ENCODE measurements at regions not wholly inside any gene's neighbourhood (a gene's known extent, or its start where the extent isn't known, plus 50 kb on each side); places are given as distances from the start of the nearest gene placed in this dataset.

DNA sequence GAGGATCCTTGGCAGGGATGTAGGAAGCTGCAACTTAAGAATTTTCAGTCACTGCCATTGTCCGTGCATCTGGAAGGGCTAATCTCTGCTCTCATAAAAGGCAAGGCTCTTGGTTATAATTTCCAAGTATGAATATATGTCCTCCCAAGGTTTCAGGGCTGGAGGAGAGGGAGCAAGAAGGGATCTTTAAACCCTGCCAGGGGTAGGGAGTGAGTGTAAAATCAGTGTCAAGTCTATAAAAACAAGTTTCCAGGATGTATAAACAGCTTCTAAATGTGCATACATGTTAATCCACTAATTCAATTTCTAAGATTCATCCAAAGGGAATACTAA is 110.2 kb upstream of the CYRIA start:
- BruUV-seq (replicated peaks), result no TSS peak
- peaks cover 38% of the 10 kb centered on the region for H3K4me1 ChIP-seq (replicated peaks; ENCODE audit: insufficient read depth)
- no peak overlapping the region for H3K27ac ChIP-seq
- TF ChIP-seq, protein P1, sequence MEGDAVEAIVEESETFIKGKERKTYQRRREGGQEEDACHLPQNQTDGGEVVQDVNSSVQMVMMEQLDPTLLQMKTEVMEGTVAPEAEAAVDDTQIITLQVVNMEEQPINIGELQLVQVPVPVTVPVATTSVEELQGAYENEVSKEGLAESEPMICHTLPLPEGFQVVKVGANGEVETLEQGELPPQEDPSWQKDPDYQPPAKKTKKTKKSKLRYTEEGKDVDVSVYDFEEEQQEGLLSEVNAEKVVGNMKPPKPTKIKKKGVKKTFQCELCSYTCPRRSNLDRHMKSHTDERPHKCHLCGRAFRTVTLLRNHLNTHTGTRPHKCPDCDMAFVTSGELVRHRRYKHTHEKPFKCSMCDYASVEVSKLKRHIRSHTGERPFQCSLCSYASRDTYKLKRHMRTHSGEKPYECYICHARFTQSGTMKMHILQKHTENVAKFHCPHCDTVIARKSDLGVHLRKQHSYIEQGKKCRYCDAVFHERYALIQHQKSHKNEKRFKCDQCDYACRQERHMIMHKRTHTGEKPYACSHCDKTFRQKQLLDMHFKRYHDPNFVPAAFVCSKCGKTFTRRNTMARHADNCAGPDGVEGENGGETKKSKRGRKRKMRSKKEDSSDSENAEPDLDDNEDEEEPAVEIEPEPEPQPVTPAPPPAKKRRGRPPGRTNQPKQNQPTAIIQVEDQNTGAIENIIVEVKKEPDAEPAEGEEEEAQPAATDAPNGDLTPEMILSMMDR (conservative IDR thresholded peaks at IDR 0.05), result no peak
- no peak for TF ChIP-seq EZH2 (IDR thresholded peaks at IDR 0.05; ENCODE audit: low read depth)
- no peaks in the 10 kb centered on the region for H3K79me2 ChIP-seq (ENCODE audit: low read depth)
- H3F3A ChIP-seq (ENCODE audit: insufficient read depth, low read depth), result no peaks in the 10 kb centered on the region; the same call in 1 of the 2 replicates
- no peak overlapping the region for H3K4me3 ChIP-seq
- H4K20me1 ChIP-seq (ENCODE audit: insufficient read depth), result no peaks in the 10 kb centered on the region
- intact Hi-C loops (cut with micrococcal nuclease; ENCODE audit: unreplicated experiment), result loop anchor here (10.0 kb wide), 2 partner anchors 209 to 689 kb away; no protein-coding TSS in a partner anchor
- H2AFZ ChIP-seq, result no peak overlapping the region
- no peaks in the 10 kb centered on the region for H3K9me3 ChIP-seq (ENCODE audit: insufficient read depth, low read depth)
- no peak for DNase-seq
- no peaks in the 10 kb centered on the region for H3K36me3 ChIP-seq (ENCODE audit: low read depth)
- no peaks in the 10 kb centered on the region for H3K9me2 ChIP-seq (ENCODE audit: insufficient read depth)
- H3K4me2 ChIP-seq, result peak overlapping the region; percentile 23; the same call in 1 of the 2 replicates
- no peaks in the 10 kb centered on the region for H3K27me3 ChIP-seq (ENCODE audit: insufficient read depth, low read depth)
- POLR2A ChIA-PET (ENCODE audit: unreplicated experiment), result no interaction called here
- CTCF ChIA-PET, result no interaction called here

DNA sequence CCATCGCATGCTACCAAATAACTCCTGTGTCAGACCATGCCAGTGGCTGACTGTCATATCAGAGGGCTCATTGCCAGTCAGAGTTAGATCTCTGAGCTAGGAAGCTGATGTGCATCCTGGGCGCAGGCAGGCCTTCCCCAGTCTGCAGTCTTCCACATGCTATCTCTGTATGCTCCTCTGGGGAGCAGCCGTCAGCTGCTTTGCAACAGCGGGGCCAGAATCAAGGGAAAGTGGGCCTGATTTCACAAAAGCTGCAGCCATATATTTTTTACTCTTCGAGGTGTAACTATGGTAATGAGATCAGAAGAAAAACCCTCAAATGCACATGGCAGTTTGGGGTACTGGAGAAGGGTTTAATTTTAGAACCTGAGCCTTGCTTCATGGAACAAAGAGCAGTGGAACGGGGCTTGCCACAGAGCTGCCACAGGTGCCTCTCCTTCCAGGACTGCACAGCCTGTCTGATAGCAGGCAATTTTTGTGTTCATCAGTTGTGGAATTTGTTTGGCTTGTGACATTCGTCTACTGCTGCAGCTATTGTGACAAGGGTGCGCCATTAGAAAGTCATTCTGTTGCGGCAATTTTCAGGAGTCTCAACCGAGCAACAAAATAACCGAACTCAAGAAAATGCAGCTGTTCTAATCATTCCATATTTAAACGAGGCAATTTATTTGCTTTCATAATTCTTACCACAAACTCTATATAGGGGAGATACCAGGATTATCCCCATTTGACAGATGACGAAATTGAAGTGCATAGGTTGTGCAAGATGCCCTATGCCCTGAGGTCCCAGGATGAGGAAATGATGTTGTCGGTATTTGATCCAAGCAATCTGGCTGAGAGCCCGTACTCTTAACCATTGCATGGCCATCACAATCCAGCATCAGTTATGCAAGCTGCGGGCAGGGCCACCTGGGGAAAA is 109.6 kb upstream of the CYRIA start:
- H3K36me3 ChIP-seq (ENCODE audit: low read depth), result no peaks in the 10 kb centered on the region
- ChIA-PET CTCF (no interaction called here), POLR2A (ENCODE audit: unreplicated experiment) (interaction anchor here (0.5 kb wide), 1 partner anchor 1181 kb away, joined by 4 read pairs; no protein-coding TSS in a partner anchor)
- H3K4me3 ChIP-seq, result no peak overlapping the region
- BruUV-seq (replicated peaks), result no TSS peak
- DNase-seq, result peak in 1 of 2 experiments; percentile 41
- H3K4me2 ChIP-seq, result peak overlapping the region; percentile 23; the same call in 1 of the 2 replicates
- H3K9me2 ChIP-seq (ENCODE audit: insufficient read depth), result no peaks in the 10 kb centered on the region
- no peaks in the 10 kb centered on the region; the same call in 1 of the 2 replicates for H3F3A ChIP-seq (ENCODE audit: insufficient read depth, low read depth)
- H3K27me3 ChIP-seq (ENCODE audit: insufficient read depth, low read depth), result no peaks in the 10 kb centered on the region
- H3K27ac ChIP-seq, result no peak overlapping the region
- H4K20me1 ChIP-seq (ENCODE audit: insufficient read depth), result no peaks in the 10 kb centered on the region
- H3K79me2 ChIP-seq (ENCODE audit: low read depth), result no peaks in the 10 kb centered on the region
- H2AFZ ChIP-seq, result no peak overlapping the region
- TF ChIP-seq EZH2 (IDR thresholded peaks at IDR 0.05; ENCODE audit: low read depth), result no peak
- TF ChIP-seq, protein P1 (conservative IDR thresholded peaks at IDR 0.05), result no peak
- H3K9me3 ChIP-seq (ENCODE audit: insufficient read depth, low read depth), result no peaks in the 10 kb centered on the region
- intact Hi-C loops (cut with micrococcal nuclease; ENCODE audit: unreplicated experiment), result loop anchor here (10.0 kb wide), 2 partner anchors 210 to 690 kb away; no protein-coding TSS in a partner anchor
- peaks cover 34% of the 10 kb centered on the region for H3K4me1 ChIP-seq (replicated peaks; ENCODE audit: insufficient read depth)

DNA sequence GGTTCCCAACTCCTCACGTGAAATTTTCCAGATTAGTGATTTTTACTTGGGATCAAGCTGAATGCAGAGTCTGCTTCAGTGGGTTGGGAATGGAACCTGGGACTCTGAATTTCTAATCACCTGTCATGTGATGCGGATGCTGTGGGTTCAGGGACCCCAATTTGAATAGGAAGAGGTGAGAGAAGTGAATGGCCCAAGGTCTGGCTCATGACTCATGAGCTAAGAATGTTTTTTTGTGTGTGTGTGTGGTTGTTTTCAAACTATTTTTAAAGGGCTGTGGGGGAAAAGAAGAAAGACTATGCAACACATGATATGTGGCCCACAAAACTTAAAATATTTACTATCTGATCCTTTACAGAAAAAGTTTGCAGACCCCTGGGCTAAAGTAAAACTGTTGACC is 108.5 kb upstream of the CYRIA start:
- BruUV-seq (replicated peaks), result no TSS peak
- peak in 1 of 2 experiments; percentile 37 for DNase-seq
- H3K36me3 ChIP-seq (ENCODE audit: low read depth), result no peaks in the 10 kb centered on the region
- H3K4me3 ChIP-seq, result no peak overlapping the region
- no peaks in the 10 kb centered on the region for H3K79me2 ChIP-seq (ENCODE audit: low read depth)
- no peaks in the 10 kb centered on the region; the same call in 1 of the 2 replicates for H3F3A ChIP-seq (ENCODE audit: insufficient read depth, low read depth)
- H4K20me1 ChIP-seq (ENCODE audit: insufficient read depth), result no peaks in the 10 kb centered on the region
- no peak for TF ChIP-seq EZH2 (IDR thresholded peaks at IDR 0.05; ENCODE audit: low read depth)
- TF ChIP-seq, protein P1 (conservative IDR thresholded peaks at IDR 0.05), result no peak
- no peaks in the 10 kb centered on the region for H3K9me2 ChIP-seq (ENCODE audit: insufficient read depth)
- CTCF ChIA-PET, result interaction anchor here (0.5 to 1.2 kb wide), 2 partner anchors 361 to 536 kb away, joined by 3 to 4 read pairs; no protein-coding TSS in a partner anchor
- no peak overlapping the region for H3K4me2 ChIP-seq
- POLR2A ChIA-PET (ENCODE audit: unreplicated experiment), result no interaction called here
- H3K27ac ChIP-seq, result no peak overlapping the region
- no peaks in the 10 kb centered on the region for H3K27me3 ChIP-seq (ENCODE audit: insufficient read depth, low read depth)
- H3K4me1 ChIP-seq (replicated peaks; ENCODE audit: insufficient read depth), result peaks cover 34% of the 10 kb centered on the region
- H2AFZ ChIP-seq, result no peak overlapping the region
- intact Hi-C loops (cut with micrococcal nuclease; ENCODE audit: unreplicated experiment), result loop anchor here (10.0 kb wide), 2 partner anchors 211 to 691 kb away; no protein-coding TSS in a partner anchor
- no peaks in the 10 kb centered on the region for H3K9me3 ChIP-seq (ENCODE audit: insufficient read depth, low read depth)

Measured in PC-9 (cell line).